H1 (cell line): ENCODE measurements at regions not wholly inside any gene's neighbourhood (a gene's known extent, or its start where the extent isn't known, plus 50 kb on each side); places are given as distances from the start of the nearest gene placed in this dataset.

Experiments used
- CTCF ChIA-PET: fragments of 300-600 bp; sonication (Branson Sonifier 250); formaldehyde crosslinking; loops from one replicate; lab custom pipeline; 2021; ENCODE audit not compliant: partially characterized antibody; lab: Charles Lee
- POLR2A ChIA-PET: fragments of 300-600 bp; sonication (Branson Sonifier 250); formaldehyde crosslinking; loops from one replicate; lab custom pipeline; 2021; ENCODE audit warnings: inconsistent platforms; ENCODE audit not compliant: partially characterized antibody; lab: Charles Lee
- DNase-seq, 2 experiments: peaks; one replicate each; pipeline versions ENCODE4 v3.0.0 to v3.0.0-alpha.2; 2010 to 2022; ENCODE audit warnings: low spot score in 2 of 2, low read depth in 1 of 2, mixed read lengths in 1 of 2
- FAIRE-seq: peaks from 2 replicates; lab custom pipeline; 2011; peaks lifted over from hg19 to GRCh38; lab: Jason Lieb, UNC
- H2AFZ ChIP-seq: 2 replicates; pipeline ENCODE4 v1.8.1; 2012; ENCODE audit warnings: low read length, inconsistent platforms
- H2AK5ac ChIP-seq: 2 replicates; pipeline ENCODE4 v1.6.1; 2013; ENCODE audit warnings: low read depth, low read length
- H2BK120ac ChIP-seq: replicated peaks from 2 replicates; pipeline ENCODE3; 2013; ENCODE audit warnings: low read depth, low read length, inconsistent platforms
- H2BK12ac ChIP-seq: 2 replicates; pipeline ENCODE4 v1.6.1; 2013; ENCODE audit warnings: low read depth, low read length
- H2BK15ac ChIP-seq: 2 replicates; pipeline ENCODE4 v1.6.1; 2013; ENCODE audit warnings: low read length
- H2BK20ac ChIP-seq: 2 replicates; pipeline ENCODE4 v1.6.1; 2013; ENCODE audit warnings: low read length
- H2BK5ac ChIP-seq: 2 replicates; pipeline ENCODE4 v1.6.1; 2013; ENCODE audit warnings: low read depth, low read length
- H3K14ac ChIP-seq: 2 replicates; pipeline ENCODE4 v1.6.1; 2013; ENCODE audit warnings: inconsistent platforms; ENCODE audit not compliant: insufficient read length
- H3K18ac ChIP-seq: 2 replicates; pipeline ENCODE4 v1.6.1; 2013; ENCODE audit warnings: low read length; ENCODE audit errors: extremely low read depth
- H3K23ac ChIP-seq: 2 replicates; pipeline ENCODE4 v1.6.1; 2013; ENCODE audit warnings: inconsistent platforms; ENCODE audit not compliant: insufficient read length
- H3K23me2 ChIP-seq: 2 replicates; pipeline ENCODE4 v1.6.1; 2013; ENCODE audit warnings: low read depth, low read length
- H3K27ac ChIP-seq: 2 replicates; pipeline ENCODE4 v1.6.1; 2011; ENCODE audit warnings: low read depth, low read length, inconsistent platforms
- H3K27me3 ChIP-seq, 4 experiments: replicated peaks in 1 of 4; 1 replicate in 1 of 4; 2 replicates in 3 of 4; pipeline versions ENCODE4 v1.6.1 to v1.8.1; 2011 to 2013; ENCODE audit warnings: low read length in 3 of 4, mild to moderate bottlenecking in 3 of 4, inconsistent platforms in 2 of 4, mixed read lengths in 2 of 4, moderate library complexity in 1 of 4; ENCODE audit not compliant: control insufficient read depth in 3 of 4, insufficient read depth in 3 of 4; ENCODE audit errors: extremely low read depth in 1 of 4
- H3K36me3 ChIP-seq, 4 experiments: 2 replicates each; pipeline versions ENCODE4 v1.6.1 to v1.8.1; 2011 to 2013; ENCODE audit warnings: mild to moderate bottlenecking in 4 of 4, low read length in 3 of 4, moderate library complexity in 2 of 4, control low read depth in 1 of 4, inconsistent platforms in 1 of 4; ENCODE audit not compliant: insufficient read depth in 4 of 4, control insufficient read depth in 2 of 4
- H3K4ac ChIP-seq: replicated peaks from 2 replicates; pipeline ENCODE3; 2013; ENCODE audit warnings: low read length, low read depth, mixed read lengths, inconsistent platforms; ENCODE audit not compliant: insufficient read length
- H3K4me1 ChIP-seq, 4 experiments: replicated peaks in 1 of 4; 1 replicate in 1 of 4; 2 replicates in 3 of 4; pipeline versions ENCODE4 v1.6.1 to v1.8.1; 2011 to 2013; ENCODE audit warnings: low read length in 3 of 4, inconsistent platforms in 2 of 4, mixed read lengths in 1 of 4; ENCODE audit not compliant: insufficient read depth in 4 of 4, control insufficient read depth in 3 of 4
- H3K4me2 ChIP-seq, 2 experiments: 2 replicates each; pipeline versions ENCODE4 v1.6.1 to v1.8.1; 2011 to 2013; ENCODE audit warnings: low read depth in 2 of 2, low read length in 2 of 2, control low read depth in 1 of 2, inconsistent platforms in 1 of 2, mild to moderate bottlenecking in 1 of 2; ENCODE audit not compliant: insufficient read depth in 1 of 2
- H3K4me3 ChIP-seq, 4 experiments: fragments of 200-600, 300-600 bp in 1 of 4; sonication (generic), shearing (Covaris generic), sonication (Bioruptor Twin) in 1 of 4; 2 replicates each; pipeline versions ENCODE4 v1.5.1 to v1.8.1; 2011 to 2016; ENCODE audit warnings: low read length in 4 of 4, low read depth in 3 of 4, control low read depth in 2 of 4, inconsistent platforms in 2 of 4, mild to moderate bottlenecking in 2 of 4, mixed read lengths in 1 of 4, moderate library complexity in 1 of 4; ENCODE audit not compliant: insufficient read depth in 2 of 4; ENCODE audit errors: extremely low read depth in 1 of 4
- H3K56ac ChIP-seq: replicated peaks from 2 replicates; pipeline ENCODE3; 2013; ENCODE audit warnings: low read depth, mild to moderate bottlenecking, mixed read lengths, low read length, inconsistent platforms; ENCODE audit not compliant: insufficient read length
- H3K79me1 ChIP-seq: 2 replicates; pipeline ENCODE4 v1.6.1; 2013; ENCODE audit warnings: low read depth, low read length, control low read depth
- H3K79me2 ChIP-seq, 2 experiments: 2 replicates each; pipeline versions ENCODE4 v1.6.1 to v1.8.1; 2012 to 2013; ENCODE audit warnings: low read length in 2 of 2, mild to moderate bottlenecking in 2 of 2, inconsistent platforms in 1 of 2; ENCODE audit not compliant: insufficient read depth in 2 of 2, control insufficient read depth in 1 of 2
- H3K9ac ChIP-seq, 4 experiments: replicated peaks in 1 of 4; 1 replicate in 1 of 4; 2 replicates in 3 of 4; pipeline versions ENCODE4 v1.6.1 to v1.8.1; 2011 to 2013; ENCODE audit warnings: low read depth in 3 of 4, low read length in 3 of 4, control low read depth in 2 of 4, mild to moderate bottlenecking in 2 of 4, moderate library complexity in 2 of 4, inconsistent platforms in 1 of 4; ENCODE audit errors: extremely low read depth in 1 of 4
- H3K9me3 ChIP-seq, 2 experiments: 2 replicates each; pipeline versions ENCODE4 v1.6.1 to v1.8.1; 2012 to 2013; ENCODE audit warnings: mild to moderate bottlenecking in 2 of 2, moderate library complexity in 2 of 2, control low read depth in 1 of 2, inconsistent platforms in 1 of 2, low read depth in 1 of 2, low read length in 1 of 2, mixed read lengths in 1 of 2; ENCODE audit not compliant: insufficient read depth in 2 of 2
- H4K20me1 ChIP-seq, 2 experiments: replicated peaks in 1 of 2; 2 replicates each; pipeline versions ENCODE3 to v1.8.1; 2011 to 2013; ENCODE audit warnings: inconsistent platforms in 2 of 2, low read length in 2 of 2, mild to moderate bottlenecking in 1 of 2; ENCODE audit not compliant: insufficient read depth in 2 of 2, control insufficient read depth in 1 of 2
- H4K5ac ChIP-seq: 2 replicates; pipeline ENCODE4 v1.6.1; 2013; ENCODE audit warnings: low read length, low read depth, mixed read lengths, inconsistent platforms; ENCODE audit not compliant: insufficient read length
- H4K8ac ChIP-seq: 2 replicates; pipeline ENCODE4 v1.8.0; 2013; ENCODE audit warnings: mild to moderate bottlenecking, moderate library complexity, low read length, inconsistent platforms; ENCODE audit not compliant: insufficient read depth; ENCODE audit errors: extremely low read depth
- H4K91ac ChIP-seq: replicated peaks from 2 replicates; pipeline ENCODE3; 2013; ENCODE audit warnings: low read length, mixed read lengths, inconsistent platforms; ENCODE audit not compliant: insufficient read length
- CHD1 ChIP-seq: IDR thresholded peaks from 2 replicates; pipeline ENCODE4 v1.6.1; 2012; ENCODE audit warnings: low read depth, low read length, improper control_type of control experiment
- CTBP2 ChIP-seq: IDR thresholded peaks from 2 replicates; pipeline ENCODE4 v1.7.0; 2011; ENCODE audit warnings: borderline replicate concordance, mild to moderate bottlenecking, moderate library complexity, mixed read lengths, low read length; ENCODE audit not compliant: insufficient read depth, insufficient read length
- EP300 ChIP-seq, 2 experiments: IDR thresholded peaks; 1 replicate in 1 of 2; 2 replicates in 1 of 2; pipeline ENCODE4 v1.6.1; 2011 to 2012; ENCODE audit warnings: low read depth in 2 of 2, low read length in 2 of 2, mild to moderate bottlenecking in 2 of 2, borderline replicate concordance in 1 of 2, inconsistent platforms in 1 of 2, moderate library complexity in 1 of 2
- PHF8 ChIP-seq: fragments of 200-600 bp; sonication (generic); conservative IDR thresholded peaks from 2 replicates; pipeline ENCODE4 v1.7.1; 2012; ENCODE audit warnings: low read depth, mild to moderate bottlenecking, inconsistent platforms, low read length, moderate library complexity
- RNF2 ChIP-seq: fragments of 200-900, 300-1000 bp; sonication (generic); IDR thresholded peaks from 2 replicates; pipeline ENCODE4 v1.7.1; 2016; ENCODE audit warnings: borderline replicate concordance, low read depth, mild to moderate bottlenecking, antibody characterized with exemption, low read length; ENCODE audit not compliant: poor library complexity, severe bottlenecking; ENCODE audit errors: missing control alignments
- TAF1 ChIP-seq: IDR thresholded peaks from 2 replicates; pipeline ENCODE4 v1.6.1; 2011; ENCODE audit warnings: mild to moderate bottlenecking, low read depth, low read length
- TBP ChIP-seq: IDR thresholded peaks from 2 replicates; pipeline ENCODE4 v1.6.1; 2011; ENCODE audit warnings: low read depth, low read length, improper control_type of control experiment

GRCh38 chr6:4364711-4365110 lies 229.3 kb upstream of the ECI2 start:
- Histone ChIP-seq H3K4me3 (no peak overlapping the region), H3K23ac (no peak overlapping the region), H3K9me3 (no peaks in the 10 kb centered on the region), H3K4me2 (no peak overlapping the region), H4K5ac (no peak overlapping the region), H3K4me1 (peaks cover 0 to 5% (median 0%) of the 10 kb centered on the region in 4 experiments; a peak in 1 of 7 replicates), H3K9ac (no peak overlapping the region), H3K27ac (no peak overlapping the region), H4K20me1 (no peaks in the 10 kb centered on the region), H3K23me2 (peaks cover 2% of the 10 kb centered on the region; the same call in 1 of the 2 replicates), H3K79me2 (no peaks in the 10 kb centered on the region), H3K79me1 (no peaks in the 10 kb centered on the region), H2AFZ (no peak overlapping the region), H3K27me3 (no peaks in the 10 kb centered on the region), H2BK12ac (no peak overlapping the region), H4K8ac (no peak overlapping the region), H3K56ac (no peak overlapping the region), H2BK20ac (no peak overlapping the region), H2BK15ac (no peak overlapping the region), H3K36me3 (no peaks in the 10 kb centered on the region), H2AK5ac (no peak overlapping the region), H3K18ac (no peak overlapping the region), H2BK120ac (no peak overlapping the region), H2BK5ac (no peak overlapping the region), H4K91ac (no peak overlapping the region), H3K4ac (no peak overlapping the region), H3K14ac (no peak overlapping the region)
- ChIA-PET POLR2A (interaction anchor here (1.4 kb wide), 1 partner anchor 16 kb away, joined by 3 read pairs; no protein-coding TSS in a partner anchor), CTCF (interaction anchor here (0.7 to 1.3 kb wide), 3 partner anchors 9 to 682 kb away, joined by 3 to 4 read pairs (median 3); no protein-coding TSS in a partner anchor)
- DNase-seq (no peak), FAIRE-seq (no peak)
- TF ChIP-seq CHD1 (no peak), RNF2 (no peak), TAF1 (no peak), CTBP2 (no peak), EP300 (IDR thresholded peaks at IDR 0.05; ENCODE audit: borderline replicate concordance in 1 of 2, low read depth in 2 of 2, low read length in 2 of 2) (no peak), TBP (no peak), PHF8 (no peak)
